ENCODE measurements at regions not wholly inside any gene's neighbourhood (a gene's known extent, or its start where the extent isn't known, plus 50 kb on each side); places are given as distances from the start of the nearest gene placed in this dataset.

DNA sequence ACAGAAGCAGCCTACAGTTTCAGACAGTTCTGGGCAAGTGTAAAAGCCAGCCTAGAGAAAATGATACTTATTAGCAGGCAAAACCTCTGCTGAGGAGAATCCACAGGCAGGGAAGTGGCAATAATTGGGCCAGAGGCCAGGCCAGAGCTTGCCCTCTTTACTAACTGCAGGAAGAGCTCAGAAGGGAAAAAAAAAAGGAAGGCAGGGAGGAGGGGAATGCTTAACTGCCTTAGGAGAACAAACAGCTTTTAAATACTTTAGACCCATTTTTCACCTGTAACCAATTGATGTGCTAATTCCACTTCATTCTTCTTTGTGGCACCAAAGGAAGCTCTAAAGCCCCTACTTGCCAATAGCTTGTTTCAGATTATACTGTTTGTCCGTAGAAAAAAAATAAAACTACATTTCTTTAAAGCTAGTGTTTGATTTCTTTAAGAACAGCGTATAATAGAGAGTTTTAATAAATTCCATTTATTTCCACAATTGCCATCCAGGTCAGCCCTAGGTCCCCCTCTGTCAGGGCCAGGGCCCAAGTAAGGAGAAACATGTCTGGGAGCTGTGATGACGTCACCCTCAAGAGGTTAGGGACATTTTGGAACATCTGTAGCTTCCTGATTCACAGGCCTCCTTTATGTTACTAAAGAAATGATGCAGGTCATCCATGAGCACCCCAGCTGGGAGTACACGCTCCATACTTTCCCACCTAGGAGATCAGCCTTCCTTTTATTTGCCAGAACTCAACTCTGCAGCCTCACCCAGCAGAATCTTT lies 384.3 kb downstream of the CDC5L start:
- Mint-ChIP-seq H3K4me1 (peaks cover 25 to 27% of the 10 kb centered on the region in 2 experiments), H3K9me3 (peaks cover 7 to 10% of the 10 kb centered on the region in 2 experiments), H3K27me3 (ENCODE audit: low read depth) (peaks cover 3% of the 10 kb centered on the region), H3K36me3 (ENCODE audit: insufficient read depth in 1 of 3, low read depth in 3 of 3) (peaks cover 2 to 11% (median 5%) of the 10 kb centered on the region in 3 experiments; a peak in 6 of 7 replicates), H3K4me3 (no peak overlapping the region; a peak in 1 of 5 replicates), H3K27ac (peak overlapping the region in 2 of 3 experiments; percentile 32 to 70; a peak in 4 of 7 replicates)
- no peaks in the 10 kb centered on the region for H3K79me2 ChIP-seq (ENCODE audit: insufficient read depth, low read length)
- no peaks in the 10 kb centered on the region; the same call in 1 of the 2 replicates for H3K4me1 ChIP-seq (ENCODE audit: insufficient read depth, low read length)
- H3K14ac ChIP-seq (ENCODE audit: insufficient read depth, low read length), result no peak overlapping the region
- H3K79me1 ChIP-seq (ENCODE audit: insufficient read depth, low read depth, low read length, poor library complexity, severe bottlenecking), result no peaks in the 10 kb centered on the region
- H3K4ac ChIP-seq (ENCODE audit: low read depth, low read length), result no peak overlapping the region
- H4K91ac ChIP-seq (ENCODE audit: insufficient read length, low read depth, low read length), result no peak overlapping the region
- no peaks in the 10 kb centered on the region for H3K9me3 ChIP-seq (ENCODE audit: control insufficient read depth, low read depth, low read length)
- no peak overlapping the region for H2BK15ac ChIP-seq (ENCODE audit: low read depth, low read length)
- no peaks in the 10 kb centered on the region for H4K20me1 ChIP-seq (ENCODE audit: control insufficient read depth, insufficient read depth, insufficient read length)
- no peak overlapping the region for H3K18ac ChIP-seq (ENCODE audit: insufficient read length, low read depth, low read length)
- no peak overlapping the region for H2BK12ac ChIP-seq (ENCODE audit: insufficient read length, low read depth, low read length)
- DNase-seq, result peak; percentile 39
- no peaks in the 10 kb centered on the region for H3K23me2 ChIP-seq (ENCODE audit: insufficient read length, low read depth, low read length, poor library complexity, severe bottlenecking)
- no peak overlapping the region for H2AFZ ChIP-seq (ENCODE audit: low read length)
- H4K5ac ChIP-seq (ENCODE audit: insufficient read length, low read depth, low read length), result no peak overlapping the region
- no peak overlapping the region for H2BK120ac ChIP-seq (ENCODE audit: low read depth, low read length, poor library complexity, severe bottlenecking)
- TF ChIP-seq, protein P1, sequence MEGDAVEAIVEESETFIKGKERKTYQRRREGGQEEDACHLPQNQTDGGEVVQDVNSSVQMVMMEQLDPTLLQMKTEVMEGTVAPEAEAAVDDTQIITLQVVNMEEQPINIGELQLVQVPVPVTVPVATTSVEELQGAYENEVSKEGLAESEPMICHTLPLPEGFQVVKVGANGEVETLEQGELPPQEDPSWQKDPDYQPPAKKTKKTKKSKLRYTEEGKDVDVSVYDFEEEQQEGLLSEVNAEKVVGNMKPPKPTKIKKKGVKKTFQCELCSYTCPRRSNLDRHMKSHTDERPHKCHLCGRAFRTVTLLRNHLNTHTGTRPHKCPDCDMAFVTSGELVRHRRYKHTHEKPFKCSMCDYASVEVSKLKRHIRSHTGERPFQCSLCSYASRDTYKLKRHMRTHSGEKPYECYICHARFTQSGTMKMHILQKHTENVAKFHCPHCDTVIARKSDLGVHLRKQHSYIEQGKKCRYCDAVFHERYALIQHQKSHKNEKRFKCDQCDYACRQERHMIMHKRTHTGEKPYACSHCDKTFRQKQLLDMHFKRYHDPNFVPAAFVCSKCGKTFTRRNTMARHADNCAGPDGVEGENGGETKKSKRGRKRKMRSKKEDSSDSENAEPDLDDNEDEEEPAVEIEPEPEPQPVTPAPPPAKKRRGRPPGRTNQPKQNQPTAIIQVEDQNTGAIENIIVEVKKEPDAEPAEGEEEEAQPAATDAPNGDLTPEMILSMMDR (conservative IDR thresholded peaks at IDR 0.05), result no peak
- no peak overlapping the region for H3K56ac ChIP-seq (ENCODE audit: insufficient read length, low read depth, low read length)
- H3T11ph ChIP-seq (ENCODE audit: low read length), result no peak overlapping the region
- no peaks in the 10 kb centered on the region for H3K27me3 ChIP-seq (ENCODE audit: insufficient read depth, low read length)
- no peak overlapping the region for H2BK5ac ChIP-seq (ENCODE audit: insufficient read length, low read length)
- H3K9ac ChIP-seq (ENCODE audit: extremely low read depth, insufficient read length, low read length), result no peak overlapping the region
- no peak overlapping the region for H3K27ac ChIP-seq (ENCODE audit: insufficient read length, low read depth, low read length)
- H4K8ac ChIP-seq (replicated peaks; ENCODE audit: insufficient read length, low read depth, low read length), result no peak overlapping the region
- no peak overlapping the region for H3K23ac ChIP-seq (ENCODE audit: insufficient read length, low read depth, low read length)
- no peak overlapping the region for H2BK20ac ChIP-seq (ENCODE audit: low read depth, low read length, poor library complexity, severe bottlenecking)
- no CpG with 5 or more reads among the region's 4 CpGs for WGBS (ENCODE audit: extremely low coverage, insufficient read length, low lambda C conversion rate)
- no peak overlapping the region for H2AK5ac ChIP-seq (ENCODE audit: insufficient read length, low read length)
- peak overlapping the region; percentile 13 for H3K4me2 ChIP-seq (ENCODE audit: insufficient read depth, insufficient read length, low read length)

All from H9 (cell line).